MCF 10A (cell line): ENCODE measurements at regions not wholly inside any gene's neighbourhood (a gene's known extent, or its start where the extent isn't known, plus 50 kb on each side); places are given as distances from the start of the nearest gene placed in this dataset.

Experiments used
- BruUV-seq: library from RNA; stranded (reverse); fragments of 400-500 nt; replicated peaks from 2 replicates; lab custom pipeline; 2021; lab: Mats Ljungman, UMichigan
- CTCF ChIA-PET: fragments of 300-600 bp; sonication (Branson Sonifier 250); formaldehyde crosslinking; extraction: SDS; loops from one replicate; lab custom pipeline; 2021; ENCODE audit warnings: antibody characterized with exemption, inconsistent platforms; lab: Yijun Ruan, JAX
- POLR2A ChIA-PET: fragments of 300-600, 350-650 bp; sonication (Branson Sonifier 250); formaldehyde crosslinking; extraction: SDS; loops from one replicate; lab custom pipeline; 2020; ENCODE audit warnings: antibody characterized with exemption, inconsistent platforms; lab: Yijun Ruan, JAX
- DNase-seq: peaks from one replicate; pipeline ENCODE4 v3.0.0-alpha.2; 2018; ENCODE audit not compliant: unreplicated experiment
- H3K27ac Mint-ChIP-seq: one replicate; pipeline ENCODE4 v1.8.0; 2022; ENCODE audit warnings: mild to moderate bottlenecking, low read depth, mixed read lengths; ENCODE audit not compliant: unreplicated experiment
- H3K27me3 Mint-ChIP-seq: one replicate; pipeline ENCODE4 v1.8.0; 2022; ENCODE audit warnings: mixed read lengths; ENCODE audit not compliant: insufficient read depth, unreplicated experiment
- H3K36me3 Mint-ChIP-seq: one replicate; pipeline ENCODE4 v1.8.0; 2022; ENCODE audit warnings: mild to moderate bottlenecking, moderate library complexity, mixed read lengths; ENCODE audit not compliant: insufficient read depth, unreplicated experiment
- H3K4me1 Mint-ChIP-seq: one replicate; pipeline ENCODE4 v1.8.0; 2022; ENCODE audit warnings: mixed read lengths; ENCODE audit not compliant: insufficient read depth, unreplicated experiment
- H3K4me3 Mint-ChIP-seq: one replicate; pipeline ENCODE4 v1.8.0; 2022; ENCODE audit warnings: mild to moderate bottlenecking, moderate library complexity, mixed read lengths; ENCODE audit not compliant: unreplicated experiment
- H3K9me3 Mint-ChIP-seq: one replicate; pipeline ENCODE4 v1.8.0; 2022; ENCODE audit warnings: mixed read lengths; ENCODE audit not compliant: unreplicated experiment
- intact Hi-C: fragments of 100-400 bp; cut with micrococcal nuclease; formaldehyde crosslinking; loops from 2 replicates; pipeline ENCODE4 v1.14.1; 2022
- TF ChIP-seq, protein P1 (sequence below): fragments of 200-600 bp; IDR thresholded peaks from one replicate; pipeline ENCODE4 v1.8.0; 2022; ENCODE audit warnings: antibody characterized with exemption, mild to moderate bottlenecking; ENCODE audit not compliant: unreplicated experiment

DNA sequence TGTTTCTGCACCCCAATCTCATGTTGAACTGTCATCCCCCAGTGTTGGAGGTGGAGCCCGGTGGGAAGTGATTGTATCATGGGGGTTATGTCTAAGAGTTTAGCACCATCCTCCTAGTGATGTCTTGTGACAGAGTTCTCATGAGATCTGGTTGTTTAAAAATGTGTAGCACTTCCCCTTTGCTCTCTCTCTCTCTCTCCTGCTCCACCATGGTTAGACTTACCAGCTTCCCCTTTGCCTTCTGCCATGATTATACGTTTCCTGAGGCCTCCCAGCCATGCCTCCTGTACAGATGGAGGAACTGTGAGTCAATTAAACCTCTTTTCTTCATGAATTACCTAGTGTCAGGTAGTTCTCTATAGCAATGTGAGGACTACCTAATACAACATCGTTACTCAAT, 396.9 kb upstream of the LRATD1 start:
- Mint-ChIP-seq H3K27me3 (no peaks in the 10 kb centered on the region), H3K4me3 (no peak overlapping the region), H3K27ac (no peak overlapping the region), H3K36me3 (peaks cover 6% of the 10 kb centered on the region), H3K9me3 (no peaks in the 10 kb centered on the region), H3K4me1 (no peaks in the 10 kb centered on the region)
- TF ChIP-seq, protein P1, sequence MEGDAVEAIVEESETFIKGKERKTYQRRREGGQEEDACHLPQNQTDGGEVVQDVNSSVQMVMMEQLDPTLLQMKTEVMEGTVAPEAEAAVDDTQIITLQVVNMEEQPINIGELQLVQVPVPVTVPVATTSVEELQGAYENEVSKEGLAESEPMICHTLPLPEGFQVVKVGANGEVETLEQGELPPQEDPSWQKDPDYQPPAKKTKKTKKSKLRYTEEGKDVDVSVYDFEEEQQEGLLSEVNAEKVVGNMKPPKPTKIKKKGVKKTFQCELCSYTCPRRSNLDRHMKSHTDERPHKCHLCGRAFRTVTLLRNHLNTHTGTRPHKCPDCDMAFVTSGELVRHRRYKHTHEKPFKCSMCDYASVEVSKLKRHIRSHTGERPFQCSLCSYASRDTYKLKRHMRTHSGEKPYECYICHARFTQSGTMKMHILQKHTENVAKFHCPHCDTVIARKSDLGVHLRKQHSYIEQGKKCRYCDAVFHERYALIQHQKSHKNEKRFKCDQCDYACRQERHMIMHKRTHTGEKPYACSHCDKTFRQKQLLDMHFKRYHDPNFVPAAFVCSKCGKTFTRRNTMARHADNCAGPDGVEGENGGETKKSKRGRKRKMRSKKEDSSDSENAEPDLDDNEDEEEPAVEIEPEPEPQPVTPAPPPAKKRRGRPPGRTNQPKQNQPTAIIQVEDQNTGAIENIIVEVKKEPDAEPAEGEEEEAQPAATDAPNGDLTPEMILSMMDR, result no peak
- no peak for DNase-seq
- BruUV-seq, result no TSS peak
- ChIA-PET POLR2A (no interaction called here), CTCF (no interaction called here)
- intact Hi-C loops, result no loop called here

DNA sequence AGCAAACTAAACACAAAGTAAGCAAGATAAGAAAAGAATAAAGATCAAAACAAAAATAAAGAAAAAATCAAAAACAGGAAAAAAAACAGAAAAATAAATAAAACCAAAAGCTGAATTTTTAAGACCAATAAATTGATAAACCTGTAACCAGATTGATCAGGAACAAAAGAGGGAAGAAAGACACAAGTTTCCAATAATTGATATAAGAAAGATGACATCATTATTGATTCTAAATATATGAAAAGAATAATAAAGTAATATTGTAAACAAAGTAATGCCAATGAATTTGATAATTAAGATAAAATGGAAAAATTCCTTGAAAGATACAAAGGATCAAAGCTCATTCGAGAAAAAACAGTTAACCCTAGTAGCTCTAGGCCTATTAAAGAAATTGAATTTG, 394.6 kb upstream of the LRATD1 start:
- Mint-ChIP-seq H3K4me1 (no peaks in the 10 kb centered on the region), H3K36me3 (peaks cover 6% of the 10 kb centered on the region), H3K9me3 (no peaks in the 10 kb centered on the region), H3K27ac (no peak overlapping the region), H3K27me3 (no peaks in the 10 kb centered on the region), H3K4me3 (no peak overlapping the region)
- BruUV-seq, result no TSS peak
- ChIA-PET CTCF (no interaction called here), POLR2A (no interaction called here)
- intact Hi-C loops, result no loop called here
- TF ChIP-seq, protein P1, result no peak
- DNase-seq, result no peak

DNA sequence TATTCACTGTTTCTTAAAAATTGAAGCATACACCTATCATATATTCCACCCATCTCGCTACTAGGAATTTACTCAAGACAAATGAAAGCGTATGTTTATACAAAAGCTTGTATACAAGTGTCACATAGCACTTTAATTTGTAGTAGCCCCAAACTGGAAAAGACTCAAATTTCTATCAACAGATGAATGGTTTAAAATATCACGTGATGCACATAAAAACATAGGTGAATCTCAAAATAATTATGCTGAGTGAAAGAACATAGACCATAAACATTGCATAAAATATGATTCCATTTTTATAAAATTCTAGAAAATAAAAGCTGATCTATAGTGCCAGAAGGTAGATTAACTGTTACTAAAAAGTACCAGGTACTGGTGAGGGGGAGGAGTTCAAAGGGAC, 392.9 kb upstream of the LRATD1 start:
- Mint-ChIP-seq H3K27me3 (no peaks in the 10 kb centered on the region), H3K4me3 (no peak overlapping the region), H3K4me1 (no peaks in the 10 kb centered on the region), H3K27ac (no peak overlapping the region), H3K9me3 (no peaks in the 10 kb centered on the region), H3K36me3 (peaks cover 6% of the 10 kb centered on the region)
- POLR2A ChIA-PET, result no interaction called here
- no peak for DNase-seq
- BruUV-seq, result no TSS peak
- TF ChIP-seq, protein P1, result no peak
- intact Hi-C loops, result no loop called here
- CTCF ChIA-PET, result interaction anchor here (0.6 to 1.0 kb wide), 2 partner anchors 138 to 1338 kb away, joined by 3 to 4 read pairs; no protein-coding TSS in a partner anchor

DNA sequence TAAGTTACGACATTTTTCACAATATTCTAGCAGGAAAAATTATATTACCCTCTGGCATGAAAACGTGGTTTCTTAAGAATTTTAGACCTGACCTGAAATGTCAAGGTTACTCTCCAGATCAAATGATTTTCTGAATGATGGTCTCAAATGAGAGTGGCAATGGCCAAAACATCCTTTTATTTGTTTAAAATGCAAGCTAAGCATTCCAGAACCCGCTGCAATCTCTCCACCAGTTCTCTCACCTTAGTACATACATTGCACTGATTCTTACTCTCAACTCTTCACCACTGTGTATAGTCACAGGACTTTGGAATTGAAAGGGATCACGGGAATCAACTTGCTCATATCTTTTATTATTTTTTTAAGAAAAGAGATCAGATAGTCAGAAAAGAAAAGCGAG, 391.6 kb upstream of the LRATD1 start:
- H3K9me3 Mint-ChIP-seq, result no peaks in the 10 kb centered on the region
- H3K27me3 Mint-ChIP-seq, result no peaks in the 10 kb centered on the region
- POLR2A ChIA-PET, result no interaction called here

More for the DNA sequence above, 391.6 kb upstream of the LRATD1 start:
- no TSS peak for BruUV-seq
- intact Hi-C loops, result no loop called here
- Mint-ChIP-seq H3K4me3 (no peak overlapping the region), H3K27ac (no peak overlapping the region), H3K4me1 (no peaks in the 10 kb centered on the region), H3K36me3 (peaks cover 6% of the 10 kb centered on the region)
- DNase-seq, result no peak
- TF ChIP-seq, protein P1, result no peak
- CTCF ChIA-PET, result no interaction called here
